ENCODE measurements at regions not wholly inside any gene's neighbourhood (a gene's known extent, or its start where the extent isn't known, plus 50 kb on each side); places are given as distances from the start of the nearest gene placed in this dataset.

GRCh38 chr2:212730994-212731393 lies 192.4 kb upstream of the ERBB4 start:
- TF ChIP-seq CTCF (IDR thresholded peaks at IDR 0.05) = no peak
- no peak for TF ChIP-seq POLR2A (IDR thresholded peaks at IDR 0.05)
- TF ChIP-seq POLR2AphosphoS5 (IDR thresholded peaks at IDR 0.05) = no peak

All from prostate gland (tissue), 2 donors.